ENCODE measurements at regions not wholly inside any gene's neighbourhood (a gene's known extent, or its start where the extent isn't known, plus 50 kb on each side); places are given as distances from the start of the nearest gene placed in this dataset.

DNA sequence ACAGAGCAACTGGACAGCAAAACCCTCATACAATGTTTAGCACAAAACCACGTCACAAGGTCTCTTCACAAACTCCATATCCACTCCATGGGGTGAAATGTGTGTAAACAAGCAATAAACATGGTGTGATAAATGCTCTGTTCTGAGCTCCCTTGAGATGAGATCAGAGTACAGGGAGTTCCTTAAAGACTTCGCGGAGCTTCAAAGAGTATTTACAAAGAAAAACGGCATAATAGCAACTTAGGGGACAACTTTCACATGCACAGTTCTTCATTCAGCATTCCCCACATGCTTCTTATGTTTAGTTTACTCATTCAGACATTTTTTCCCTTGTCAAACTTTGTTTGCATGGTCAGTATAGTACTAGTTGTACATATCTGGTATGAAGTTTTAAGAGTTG, 52.5 kb upstream of the SUCLG2 start:
- Histone ChIP-seq H3K27me3 (replicated peaks in 1 of 4; ENCODE audit: control insufficient read depth in 3 of 4, extremely low read depth in 1 of 4, insufficient read depth in 3 of 4, low read length in 3 of 4) (no peaks in the 10 kb centered on the region), H3K36me3 (ENCODE audit: control insufficient read depth in 2 of 4, insufficient read depth in 4 of 4, low read length in 3 of 4) (no peaks in the 10 kb centered on the region), H2AFZ (ENCODE audit: low read length) (no peak overlapping the region), H2BK15ac (ENCODE audit: low read length) (no peak overlapping the region), H3K14ac (ENCODE audit: insufficient read length) (no peak overlapping the region), H3K4me3 (ENCODE audit: extremely low read depth in 1 of 4, insufficient read depth in 2 of 4, low read depth in 3 of 4, low read length in 4 of 4) (no peak overlapping the region), H3K4me1 (replicated peaks in 1 of 4; ENCODE audit: control insufficient read depth in 3 of 4, insufficient read depth in 4 of 4, low read length in 3 of 4) (peaks cover 0 to 5% (median 2%) of the 10 kb centered on the region in 4 experiments; a peak in 2 of 7 replicates), H3K9me3 (ENCODE audit: insufficient read depth in 2 of 2, low read depth in 1 of 2, low read length in 1 of 2) (no peaks in the 10 kb centered on the region), H4K91ac (replicated peaks; ENCODE audit: insufficient read length, low read length) (no peak overlapping the region), H2BK5ac (ENCODE audit: low read depth, low read length) (no peak overlapping the region), H3K23ac (ENCODE audit: insufficient read length) (no peak overlapping the region), H2AK5ac (ENCODE audit: low read depth, low read length) (no peak overlapping the region), H3K27ac (ENCODE audit: low read depth, low read length) (no peak overlapping the region), H3K23me2 (ENCODE audit: low read depth, low read length) (no peaks in the 10 kb centered on the region), H3K56ac (replicated peaks; ENCODE audit: insufficient read length, low read depth, low read length) (no peak overlapping the region), H2BK20ac (ENCODE audit: low read length) (no peak overlapping the region), H3K4me2 (ENCODE audit: insufficient read depth in 1 of 2, low read depth in 2 of 2, low read length in 2 of 2) (no peak overlapping the region), H3K79me1 (ENCODE audit: low read depth, low read length) (no peaks in the 10 kb centered on the region), H3K79me2 (ENCODE audit: control insufficient read depth in 1 of 2, insufficient read depth in 2 of 2, low read length in 2 of 2) (no peaks in the 10 kb centered on the region), H3K9ac (replicated peaks in 1 of 4; ENCODE audit: extremely low read depth in 1 of 4, low read depth in 3 of 4, low read length in 3 of 4) (no peak overlapping the region), H3K18ac (ENCODE audit: extremely low read depth, low read length) (no peak overlapping the region), H2BK120ac (replicated peaks; ENCODE audit: low read depth, low read length) (no peak overlapping the region), H4K5ac (ENCODE audit: insufficient read length, low read depth, low read length) (no peak overlapping the region), H2BK12ac (ENCODE audit: low read depth, low read length) (no peak overlapping the region), H3K4ac (replicated peaks; ENCODE audit: insufficient read length, low read depth, low read length) (no peak overlapping the region), H4K8ac (ENCODE audit: extremely low read depth, insufficient read depth, low read length) (no peak overlapping the region), H4K20me1 (replicated peaks in 1 of 2; ENCODE audit: control insufficient read depth in 1 of 2, insufficient read depth in 2 of 2, low read length in 2 of 2) (no peaks in the 10 kb centered on the region)
- FAIRE-seq (no peak), DNase-seq (ENCODE audit: low read depth in 1 of 2, low spot score in 2 of 2) (no peak)
- 77% methylated on average over 4 of the region's 4 CpGs; no CpG with 5 or more reads in 1 of the 2 experiments for WGBS, 2 experiments (ENCODE audit: extremely low coverage in 1 of 2, insufficient coverage in 1 of 2, insufficient read length in 1 of 2, insufficient replicate concordance in 2 of 2, low coverage in 1 of 2, low lambda C conversion rate in 2 of 2, missing lambda C conversion rate in 1 of 2)
- ChIA-PET CTCF (ENCODE audit: partially characterized antibody) (no interaction called here), POLR2A (ENCODE audit: partially characterized antibody) (no interaction called here)
- TF ChIP-seq SIX5 (IDR thresholded peaks at IDR 0.05; ENCODE audit: low read depth, low read length) = no peak
- no peak for TF ChIP-seq CBX8 (IDR thresholded peaks at IDR 0.05; ENCODE audit: borderline replicate concordance, low read depth, low read length)
- no peak for TF ChIP-seq SRF (IDR thresholded peaks at IDR 0.05; ENCODE audit: low read depth, low read length)
- no peak for TF ChIP-seq SAP30 (IDR thresholded peaks at IDR 0.05; ENCODE audit: insufficient read depth, insufficient replicate concordance, low read length)
- no peak for TF ChIP-seq SP4 (IDR thresholded peaks at IDR 0.05; ENCODE audit: low read length)
- TF ChIP-seq EP300 (IDR thresholded peaks at IDR 0.05; ENCODE audit: borderline replicate concordance in 1 of 2, low read depth in 2 of 2, low read length in 2 of 2) = no peak
- TF ChIP-seq GTF2F1 (IDR thresholded peaks at IDR 0.05; ENCODE audit: borderline replicate concordance, low read depth, low read length) = no peak
- TF ChIP-seq YY1 (IDR thresholded peaks at IDR 0.05; ENCODE audit: low read depth, low read length) = no peak
- TF ChIP-seq KDM4A (IDR thresholded peaks at IDR 0.05; ENCODE audit: low read depth, low read length, severe bottlenecking) = no peak
